Mesothelial cell of epicardium (in vitro differentiated cells): ENCODE measurements at regions not wholly inside any gene's neighbourhood (a gene's known extent, or its start where the extent isn't known, plus 50 kb on each side); places are given as distances from the start of the nearest gene placed in this dataset.

Experiments used
- DNase-seq, 2 experiments: peaks; one replicate each; pipeline ENCODE4 v3.0.0; 2021; ENCODE audit warnings: low spot score in 2 of 2; ENCODE audit not compliant: unreplicated experiment in 2 of 2
- H3K27ac Mint-ChIP-seq: 2 replicates; pipeline ENCODE4 v1.8.0; 2021; ENCODE audit warnings: mixed read lengths
- H3K27me3 Mint-ChIP-seq: 2 replicates; pipeline ENCODE4 v1.8.0; 2021; ENCODE audit warnings: low read depth, mixed read lengths
- H3K36me3 Mint-ChIP-seq: 2 replicates; pipeline ENCODE4 v1.8.0; 2021; ENCODE audit warnings: mixed read lengths
- H3K4me1 Mint-ChIP-seq: 2 replicates; pipeline ENCODE4 v1.8.0; 2021; ENCODE audit warnings: mixed read lengths
- H3K4me3 Mint-ChIP-seq: 2 replicates; pipeline ENCODE4 v1.8.0; 2021; ENCODE audit warnings: mild to moderate bottlenecking, moderate library complexity, mixed read lengths
- H3K9me3 Mint-ChIP-seq: 2 replicates; pipeline ENCODE4 v1.8.0; 2021; ENCODE audit warnings: mixed read lengths
- CTCF ChIP-seq: fragments of 200-600 bp; sonication (generic); IDR thresholded peaks from one replicate; pipeline ENCODE4 v1.5.0; 2021; ENCODE audit warnings: antibody characterized with exemption; ENCODE audit not compliant: unreplicated experiment

- Mint-ChIP-seq H3K27me3 (no peaks in the 10 kb centered on the region), H3K9me3 (no peaks in the 10 kb centered on the region), H3K4me1 (peaks cover 39% of the 10 kb centered on the region), H3K36me3 (no peaks in the 10 kb centered on the region), H3K4me3 (no peak overlapping the region), H3K27ac (no peak overlapping the region)
- TF ChIP-seq CTCF = no peak
- no peak for DNase-seq
Observed at GRCh38 chr2:23299476-23300195, 85.3 kb upstream of the KLHL29 start.

DNA sequence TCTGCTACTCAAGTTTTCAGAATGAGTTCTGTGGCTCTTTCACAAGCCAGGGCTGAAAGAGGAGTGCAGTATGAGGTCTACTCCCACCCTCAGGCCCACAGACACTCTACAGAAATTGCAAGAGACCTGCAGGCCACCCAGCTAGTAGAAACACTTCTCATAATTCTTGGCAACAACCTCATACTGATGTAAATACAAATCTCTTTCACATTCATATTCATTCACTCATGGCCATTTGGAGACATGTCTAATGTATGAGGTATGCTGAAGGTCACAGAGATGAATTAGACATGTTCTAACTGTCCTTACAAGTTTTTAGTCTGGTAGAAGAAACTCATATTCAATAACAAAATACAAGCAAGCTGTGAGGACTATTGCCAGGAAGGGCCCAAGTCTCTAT lies 83.8 kb upstream of the KLHL29 start:
- no peaks in the 10 kb centered on the region for H3K36me3 Mint-ChIP-seq
- no peak for TF ChIP-seq CTCF
- no peak for DNase-seq
- peaks cover 2% of the 10 kb centered on the region for H3K27me3 Mint-ChIP-seq
- H3K4me1 Mint-ChIP-seq = peaks cover 37% of the 10 kb centered on the region
- no peak overlapping the region for H3K4me3 Mint-ChIP-seq
- no peaks in the 10 kb centered on the region for H3K9me3 Mint-ChIP-seq
- H3K27ac Mint-ChIP-seq = no peak overlapping the region

GRCh38 chr2:23302591-23302990 lies 82.4 kb upstream of the KLHL29 start:
- no peak for DNase-seq
- Mint-ChIP-seq H3K27ac (no peak overlapping the region), H3K36me3 (no peaks in the 10 kb centered on the region), H3K4me3 (no peak overlapping the region), H3K9me3 (no peaks in the 10 kb centered on the region), H3K4me1 (peaks cover 22% of the 10 kb centered on the region), H3K27me3 (peaks cover 2% of the 10 kb centered on the region)
- no peak for TF ChIP-seq CTCF

- H3K4me3 Mint-ChIP-seq = no peak overlapping the region
- H3K27ac Mint-ChIP-seq = no peak overlapping the region
- H3K27me3 Mint-ChIP-seq = peaks cover 7% of the 10 kb centered on the region
- H3K36me3 Mint-ChIP-seq = no peaks in the 10 kb centered on the region
- H3K4me1 Mint-ChIP-seq = peaks cover 16% of the 10 kb centered on the region
- DNase-seq = no peak
- TF ChIP-seq CTCF = no peak
- no peaks in the 10 kb centered on the region for H3K9me3 Mint-ChIP-seq
Observed at GRCh38 chr2:23306401-23306800, 78.6 kb upstream of the KLHL29 start.

DNA sequence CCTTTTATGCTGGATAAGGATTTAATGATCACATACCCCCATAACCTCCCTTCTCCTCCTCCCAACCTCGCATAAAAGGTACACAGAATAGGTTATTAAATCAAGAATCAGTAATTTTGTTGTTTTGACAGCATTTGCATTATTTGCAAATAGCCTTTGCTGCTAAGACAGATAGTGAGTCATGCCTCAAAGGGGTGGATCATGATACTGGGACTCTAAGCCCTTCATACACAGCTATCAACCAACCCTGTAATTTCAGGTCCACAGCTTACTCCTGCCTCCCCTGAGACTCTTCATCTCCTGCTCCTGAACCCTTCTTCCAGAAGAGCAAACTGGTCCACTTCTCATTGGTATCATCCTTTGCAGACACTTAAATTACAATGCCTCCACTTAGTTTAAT lies 73.8 kb upstream of the KLHL29 start:
- Mint-ChIP-seq H3K9me3 (no peaks in the 10 kb centered on the region), H3K4me3 (no peak overlapping the region), H3K27ac (no peak overlapping the region), H3K4me1 (no peaks in the 10 kb centered on the region), H3K36me3 (no peaks in the 10 kb centered on the region), H3K27me3 (peaks cover 7% of the 10 kb centered on the region)
- no peak for TF ChIP-seq CTCF
- no peak for DNase-seq
